ENCODE measurements at regions not wholly inside any gene's neighbourhood (a gene's known extent, or its start where the extent isn't known, plus 50 kb on each side); places are given as distances from the start of the nearest gene placed in this dataset.

GRCh38 chr4:175871774-175872405 lies 59.8 kb upstream of the GPM6A start:
- in situ Hi-C loops (cut with MboI), result no loop called here
- H2AFZ ChIP-seq, result no peak overlapping the region
- H3K4me2 ChIP-seq (ENCODE audit: unreplicated experiment), result no peak overlapping the region
- WGBS, 2 experiments (ENCODE audit: low coverage in 1 of 2, low lambda C conversion rate in 2 of 2, missing lambda C conversion rate in 2 of 2), result 1 to 7% methylated on average over 2 of the region's 2 CpGs
- H3K4me3 ChIP-seq, result no peak overlapping the region
- no peaks in the 10 kb centered on the region for H3K9me3 ChIP-seq (ENCODE audit: low read depth)
- H3F3A ChIP-seq (ENCODE audit: insufficient read depth), result no peaks in the 10 kb centered on the region
- no peaks in the 10 kb centered on the region for H3K4me1 ChIP-seq (ENCODE audit: insufficient read depth)
- no peaks in the 10 kb centered on the region for H3K79me2 ChIP-seq (ENCODE audit: insufficient read depth)
- no peak for TF ChIP-seq EZH2phosphoT487 (IDR thresholded peaks at IDR 0.05; ENCODE audit: insufficient read depth, low read depth)
- no peak for TF ChIP-seq EZH2 (IDR thresholded peaks at IDR 0.05; ENCODE audit: insufficient read depth, poor library complexity, severe bottlenecking)
- 0 out of 2 replicates have a peak, but pooled peaks cover 3% of the 10 kb centered on the region for H3K9me2 ChIP-seq (ENCODE audit: insufficient read depth)
- no peak overlapping the region for H3K27ac ChIP-seq
- DNase-seq, result no peak
- H3K27me3 ChIP-seq (replicated peaks; ENCODE audit: insufficient read depth), result no peaks in the 10 kb centered on the region
- H3K36me3 ChIP-seq (ENCODE audit: low read depth), result no peaks in the 10 kb centered on the region
- no peaks in the 10 kb centered on the region for H4K20me1 ChIP-seq (ENCODE audit: insufficient read depth)
- H3K9ac ChIP-seq, result no peak overlapping the region

- H3K9ac ChIP-seq, result no peak overlapping the region
- in situ Hi-C loops (cut with MboI), result no loop called here
- H3K79me2 ChIP-seq (ENCODE audit: insufficient read depth), result no peaks in the 10 kb centered on the region
- H3F3A ChIP-seq (ENCODE audit: insufficient read depth), result no peaks in the 10 kb centered on the region
- H2AFZ ChIP-seq, result no peak overlapping the region
- H3K27me3 ChIP-seq (replicated peaks; ENCODE audit: insufficient read depth), result no peaks in the 10 kb centered on the region
- whole genome bisulfite sequencing, 2 experiments (ENCODE audit: low coverage in 1 of 2, low lambda C conversion rate in 2 of 2, missing lambda C conversion rate in 2 of 2), result 15 to 22% methylated on average over 1 of the region's 1 CpG
- TF ChIP-seq EZH2 (IDR thresholded peaks at IDR 0.05; ENCODE audit: insufficient read depth, poor library complexity, severe bottlenecking) (no peak), EZH2phosphoT487 (IDR thresholded peaks at IDR 0.05; ENCODE audit: insufficient read depth, low read depth) (no peak)
- H3K36me3 ChIP-seq (ENCODE audit: low read depth), result no peaks in the 10 kb centered on the region
- no peaks in the 10 kb centered on the region for H4K20me1 ChIP-seq (ENCODE audit: insufficient read depth)
- H3K4me1 ChIP-seq (ENCODE audit: insufficient read depth), result no peaks in the 10 kb centered on the region
- no peak for DNase-seq
- no peaks in the 10 kb centered on the region for H3K9me3 ChIP-seq (ENCODE audit: low read depth)
- H3K27ac ChIP-seq, result no peak overlapping the region
- no peak overlapping the region for H3K4me3 ChIP-seq
- 0 out of 2 replicates have a peak, but pooled peaks cover 3% of the 10 kb centered on the region for H3K9me2 ChIP-seq (ENCODE audit: insufficient read depth)
- H3K4me2 ChIP-seq (ENCODE audit: unreplicated experiment), result no peak overlapping the region
These were observed 61.6 kb upstream of the GPM6A start for GRCh38 chr4:175873707-175874106.

GRCh38 chr4:175874306-175874705 lies 62.2 kb upstream of the GPM6A start:
- H3K27me3 ChIP-seq (replicated peaks; ENCODE audit: insufficient read depth), result no peaks in the 10 kb centered on the region
- no peaks in the 10 kb centered on the region for H3K4me1 ChIP-seq (ENCODE audit: insufficient read depth)
- no peaks in the 10 kb centered on the region for H4K20me1 ChIP-seq (ENCODE audit: insufficient read depth)
- H3K27ac ChIP-seq, result no peak overlapping the region
- H3K9me2 ChIP-seq (ENCODE audit: insufficient read depth), result 0 out of 2 replicates have a peak, but pooled peaks cover 3% of the 10 kb centered on the region
- no peaks in the 10 kb centered on the region for H3K9me3 ChIP-seq (ENCODE audit: low read depth)
- H3K4me2 ChIP-seq (ENCODE audit: unreplicated experiment), result no peak overlapping the region
- no peak overlapping the region for H2AFZ ChIP-seq
- H3K36me3 ChIP-seq (ENCODE audit: low read depth), result no peaks in the 10 kb centered on the region
- H3K9ac ChIP-seq, result no peak overlapping the region
- no peak for DNase-seq
- no peaks in the 10 kb centered on the region for H3K79me2 ChIP-seq (ENCODE audit: insufficient read depth)
- in situ Hi-C loops (cut with MboI), result no loop called here
- TF ChIP-seq EZH2 (IDR thresholded peaks at IDR 0.05; ENCODE audit: insufficient read depth, poor library complexity, severe bottlenecking) (no peak), EZH2phosphoT487 (IDR thresholded peaks at IDR 0.05; ENCODE audit: insufficient read depth, low read depth) (no peak)
- no peak overlapping the region for H3K4me3 ChIP-seq
- no peaks in the 10 kb centered on the region for H3F3A ChIP-seq (ENCODE audit: insufficient read depth)
- WGBS, 2 experiments (ENCODE audit: low coverage in 1 of 2, low lambda C conversion rate in 2 of 2, missing lambda C conversion rate in 2 of 2), result 8 to 12% methylated on average over 5 of the region's 5 CpGs

GRCh38 chr4:175875993-175876771 lies 64.1 kb upstream of the GPM6A start:
- H3K79me2 ChIP-seq (ENCODE audit: insufficient read depth), result no peaks in the 10 kb centered on the region
- no peaks in the 10 kb centered on the region for H3F3A ChIP-seq (ENCODE audit: insufficient read depth)
- H3K9me2 ChIP-seq (ENCODE audit: insufficient read depth), result 0 out of 2 replicates have a peak, but pooled peaks cover 3% of the 10 kb centered on the region
- no peak overlapping the region for H3K27ac ChIP-seq
- in situ Hi-C loops (cut with MboI), result no loop called here
- H3K4me1 ChIP-seq (ENCODE audit: insufficient read depth), result no peaks in the 10 kb centered on the region
- no peaks in the 10 kb centered on the region for H4K20me1 ChIP-seq (ENCODE audit: insufficient read depth)
- whole genome bisulfite sequencing, 2 experiments (ENCODE audit: low coverage in 1 of 2, low lambda C conversion rate in 2 of 2, missing lambda C conversion rate in 2 of 2), result 42 to 51% methylated on average over 5 of the region's 5 CpGs
- no peak for DNase-seq
- no peak overlapping the region for H3K9ac ChIP-seq
- no peaks in the 10 kb centered on the region for H3K36me3 ChIP-seq (ENCODE audit: low read depth)
- H3K27me3 ChIP-seq (replicated peaks; ENCODE audit: insufficient read depth), result no peaks in the 10 kb centered on the region
- no peaks in the 10 kb centered on the region for H3K9me3 ChIP-seq (ENCODE audit: low read depth)
- H2AFZ ChIP-seq, result no peak overlapping the region
- H3K4me2 ChIP-seq (ENCODE audit: unreplicated experiment), result no peak overlapping the region
- no peak overlapping the region for H3K4me3 ChIP-seq
- no peak for TF ChIP-seq EZH2phosphoT487 (IDR thresholded peaks at IDR 0.05; ENCODE audit: insufficient read depth, low read depth)
- TF ChIP-seq EZH2 (IDR thresholded peaks at IDR 0.05; ENCODE audit: insufficient read depth, poor library complexity, severe bottlenecking), result no peak

All from GM23248 (cell line).